ENCODE measurements at regions not wholly inside any gene's neighbourhood (a gene's known extent, or its start where the extent isn't known, plus 50 kb on each side); places are given as distances from the start of the nearest gene placed in this dataset.

- Histone ChIP-seq H3K27me3 (peaks cover 5% of the 10 kb centered on the region), H3K4me1 (no peaks in the 10 kb centered on the region), H3K4me3 (no peak overlapping the region), H3K36me3 (no peaks in the 10 kb centered on the region), H3K27ac (no peak overlapping the region), H3K9me3 (no peaks in the 10 kb centered on the region)
- no peak for TF ChIP-seq POLR2AphosphoS5 (IDR thresholded peaks at IDR 0.05)
- no peak for TF ChIP-seq POLR2A (IDR thresholded peaks at IDR 0.05)
- TF ChIP-seq, protein P1, sequence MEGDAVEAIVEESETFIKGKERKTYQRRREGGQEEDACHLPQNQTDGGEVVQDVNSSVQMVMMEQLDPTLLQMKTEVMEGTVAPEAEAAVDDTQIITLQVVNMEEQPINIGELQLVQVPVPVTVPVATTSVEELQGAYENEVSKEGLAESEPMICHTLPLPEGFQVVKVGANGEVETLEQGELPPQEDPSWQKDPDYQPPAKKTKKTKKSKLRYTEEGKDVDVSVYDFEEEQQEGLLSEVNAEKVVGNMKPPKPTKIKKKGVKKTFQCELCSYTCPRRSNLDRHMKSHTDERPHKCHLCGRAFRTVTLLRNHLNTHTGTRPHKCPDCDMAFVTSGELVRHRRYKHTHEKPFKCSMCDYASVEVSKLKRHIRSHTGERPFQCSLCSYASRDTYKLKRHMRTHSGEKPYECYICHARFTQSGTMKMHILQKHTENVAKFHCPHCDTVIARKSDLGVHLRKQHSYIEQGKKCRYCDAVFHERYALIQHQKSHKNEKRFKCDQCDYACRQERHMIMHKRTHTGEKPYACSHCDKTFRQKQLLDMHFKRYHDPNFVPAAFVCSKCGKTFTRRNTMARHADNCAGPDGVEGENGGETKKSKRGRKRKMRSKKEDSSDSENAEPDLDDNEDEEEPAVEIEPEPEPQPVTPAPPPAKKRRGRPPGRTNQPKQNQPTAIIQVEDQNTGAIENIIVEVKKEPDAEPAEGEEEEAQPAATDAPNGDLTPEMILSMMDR (IDR thresholded peaks at IDR 0.05): no peak
- TF ChIP-seq EP300 (IDR thresholded peaks at IDR 0.05): no peak
- no peak for DNase-seq (ENCODE audit: low spot score in 2 of 2)
- WGBS: 91% methylated on average over 5 of the region's 5 CpGs
These were observed 178.9 kb downstream of the POLR2M start for GRCh38 chr15:57885435-57885834.

GRCh38 chr15:57887825-57888224 is 177.7 kb downstream of the ALDH1A2 start:
- WGBS: 71% methylated on average over 2 of the region's 2 CpGs

GRCh38 chr15:57890351-57890750 is 175.2 kb downstream of the ALDH1A2 start:
- no peak for DNase-seq (ENCODE audit: low spot score in 2 of 2)
- WGBS: 88% methylated on average over 1 of the region's 1 CpG
- Histone ChIP-seq H3K9me3 (no peaks in the 10 kb centered on the region), H3K4me1 (no peaks in the 10 kb centered on the region), H3K27ac (no peak overlapping the region), H3K4me3 (no peak overlapping the region), H3K27me3 (peaks cover 5% of the 10 kb centered on the region), H3K36me3 (no peaks in the 10 kb centered on the region)
- no peak for TF ChIP-seq POLR2AphosphoS5 (IDR thresholded peaks at IDR 0.05)
- TF ChIP-seq, protein P1 (IDR thresholded peaks at IDR 0.05): no peak
- no peak for TF ChIP-seq EP300 (IDR thresholded peaks at IDR 0.05)
- TF ChIP-seq POLR2A (IDR thresholded peaks at IDR 0.05): no peak

More at GRCh38 chr15:57887825-57888224, 177.7 kb downstream of the ALDH1A2 start:
- Histone ChIP-seq H3K27ac (no peak overlapping the region), H3K27me3 (peaks cover 5% of the 10 kb centered on the region), H3K4me3 (no peak overlapping the region), H3K4me1 (no peaks in the 10 kb centered on the region), H3K36me3 (no peaks in the 10 kb centered on the region), H3K9me3 (no peaks in the 10 kb centered on the region)
- TF ChIP-seq POLR2AphosphoS5 (IDR thresholded peaks at IDR 0.05): no peak
- no peak for TF ChIP-seq EP300 (IDR thresholded peaks at IDR 0.05)
- TF ChIP-seq, protein P1 (IDR thresholded peaks at IDR 0.05): no peak
- no peak for TF ChIP-seq POLR2A (IDR thresholded peaks at IDR 0.05)
- DNase-seq (ENCODE audit: low spot score in 2 of 2): no peak

DNA sequence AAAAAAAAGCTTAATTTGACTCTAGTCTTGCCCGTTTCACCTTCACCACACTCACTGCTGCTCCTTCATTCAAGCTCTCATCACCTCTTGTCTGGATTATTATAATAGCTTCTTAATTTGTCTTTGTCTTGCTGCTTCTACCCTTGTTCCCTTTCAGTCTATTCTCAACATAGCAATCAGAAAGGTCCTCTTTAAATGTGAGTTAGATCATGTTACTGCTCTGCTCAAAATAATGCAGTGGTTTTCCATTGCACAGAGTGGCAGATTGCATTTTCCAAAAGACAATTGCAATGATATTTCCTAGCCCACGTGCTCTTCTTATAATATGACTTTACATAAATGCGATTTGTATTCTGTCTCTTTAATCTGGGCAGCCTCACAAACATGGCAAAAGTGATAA is 174.6 kb downstream of the ALDH1A2 start:
- H3K27me3 ChIP-seq: peaks cover 5% of the 10 kb centered on the region
- H3K27ac ChIP-seq: no peak overlapping the region
- no peaks in the 10 kb centered on the region for H3K9me3 ChIP-seq
- no peaks in the 10 kb centered on the region for H3K4me1 ChIP-seq
- WGBS: 80% methylated on average over 3 of the region's 3 CpGs
- no peak for DNase-seq (ENCODE audit: low spot score in 2 of 2)
- H3K4me3 ChIP-seq: no peak overlapping the region
- TF ChIP-seq, protein P1 (IDR thresholded peaks at IDR 0.05): no peak
- TF ChIP-seq POLR2AphosphoS5 (IDR thresholded peaks at IDR 0.05): no peak
- no peak for TF ChIP-seq POLR2A (IDR thresholded peaks at IDR 0.05)
- TF ChIP-seq EP300 (IDR thresholded peaks at IDR 0.05): no peak
- H3K36me3 ChIP-seq: no peaks in the 10 kb centered on the region

DNA sequence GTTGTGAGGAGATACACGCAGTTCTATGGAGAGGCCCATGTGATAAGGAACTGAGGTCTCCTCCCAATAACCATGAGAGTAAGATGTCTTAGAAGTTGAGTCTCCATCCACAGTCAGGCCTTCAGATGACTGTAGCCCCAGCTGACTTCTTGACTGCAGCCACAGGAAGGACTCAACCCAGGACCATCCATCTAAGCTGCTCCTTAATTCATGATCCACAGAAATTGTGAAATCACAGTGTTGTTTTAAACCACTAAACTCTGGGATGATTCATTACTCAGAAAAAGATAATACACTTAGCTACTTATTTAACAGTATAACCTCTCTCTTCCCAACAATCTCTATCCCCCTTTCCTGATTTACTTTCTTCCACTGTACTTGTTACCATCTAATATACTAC is 173.3 kb downstream of the ALDH1A2 start:
- DNase-seq (ENCODE audit: low spot score in 2 of 2): no peak
- no peaks in the 10 kb centered on the region for H3K36me3 ChIP-seq
- no peak overlapping the region for H3K4me3 ChIP-seq
- H3K4me1 ChIP-seq: no peaks in the 10 kb centered on the region
- no peak overlapping the region for H3K27ac ChIP-seq
- peaks cover 5% of the 10 kb centered on the region for H3K27me3 ChIP-seq
- H3K9me3 ChIP-seq: no peaks in the 10 kb centered on the region
- TF ChIP-seq POLR2AphosphoS5 (IDR thresholded peaks at IDR 0.05) (no peak), POLR2A (IDR thresholded peaks at IDR 0.05) (no peak), EP300 (IDR thresholded peaks at IDR 0.05) (no peak)
- TF ChIP-seq, protein P1 (IDR thresholded peaks at IDR 0.05): no peak
- 100% methylated on average over 1 of the region's 1 CpG for WGBS
